Chondrocyte (in vitro differentiated cells): ENCODE measurements at regions not wholly inside any gene's neighbourhood (a gene's known extent, or its start where the extent isn't known, plus 50 kb on each side); places are given as distances from the start of the nearest gene placed in this dataset.

ENCODE experiments used
- DNase-seq: peaks from one replicate; pipeline ENCODE4 v3.0.0; 2021; ENCODE audit warnings: mixed read lengths, low spot score
- H3K27ac Mint-ChIP-seq: one replicate; pipeline ENCODE4 v1.8.0; 2021; ENCODE audit warnings: mild to moderate bottlenecking, moderate library complexity, mixed read lengths; ENCODE audit not compliant: unreplicated experiment
- H3K27me3 Mint-ChIP-seq: 2 replicates; pipeline ENCODE4 v1.8.0; 2021; ENCODE audit warnings: low read depth, mixed read lengths
- H3K36me3 Mint-ChIP-seq: 2 replicates; pipeline ENCODE4 v1.8.0; 2021; ENCODE audit warnings: low read depth, mixed read lengths
- H3K4me1 Mint-ChIP-seq: 2 replicates; pipeline ENCODE4 v1.8.0; 2021; ENCODE audit warnings: low read depth, mild to moderate bottlenecking, mixed read lengths
- H3K4me3 Mint-ChIP-seq: one replicate; pipeline ENCODE4 v1.8.0; 2021; ENCODE audit warnings: mild to moderate bottlenecking, moderate library complexity, mixed read lengths; ENCODE audit not compliant: unreplicated experiment
- H3K9me3 Mint-ChIP-seq: 2 replicates; pipeline ENCODE4 v1.8.0; 2021; ENCODE audit warnings: low read depth, mixed read lengths
- TF ChIP-seq, protein P1 (sequence below): fragments of 200-600 bp; sonication (generic); IDR thresholded peaks from 2 replicates; pipeline ENCODE4 v1.5.0; 2021; ENCODE audit warnings: antibody characterized with exemption, mild to moderate bottlenecking, moderate library complexity

DNA sequence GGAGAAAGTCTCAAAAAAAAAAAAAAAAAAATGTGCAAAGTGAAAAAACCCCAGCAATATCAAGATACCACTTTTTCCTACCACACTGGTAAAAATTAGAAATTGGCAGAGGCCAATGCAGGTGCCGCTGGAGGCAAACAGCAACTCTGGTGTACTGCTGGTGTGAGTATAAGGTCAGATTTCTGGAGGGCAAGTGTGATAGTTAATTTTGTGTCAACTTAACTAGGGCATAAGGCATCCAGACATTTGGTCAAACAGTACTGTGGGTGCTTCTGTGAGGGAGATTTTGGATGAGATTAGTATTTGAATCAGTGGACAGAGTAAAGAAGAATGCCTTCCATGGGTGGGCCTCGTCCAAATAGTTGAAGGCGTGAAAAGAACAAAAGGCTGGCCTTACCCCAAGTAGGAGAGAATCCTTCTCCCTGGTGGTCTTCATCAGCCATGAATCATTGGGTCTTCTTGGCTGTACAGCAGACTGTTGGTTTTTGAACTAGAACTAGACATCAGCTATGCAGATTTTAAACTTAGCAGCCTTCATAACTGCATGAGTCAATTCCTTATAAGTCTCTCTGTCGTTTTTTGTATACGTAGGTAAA is 52.8 kb upstream of the FHL2 start:
- H3K27ac Mint-ChIP-seq = no peak overlapping the region
- peaks cover 29% of the 10 kb centered on the region for H3K4me1 Mint-ChIP-seq
- H3K9me3 Mint-ChIP-seq = no peaks in the 10 kb centered on the region
- DNase-seq = no peak
- H3K36me3 Mint-ChIP-seq = no peaks in the 10 kb centered on the region
- TF ChIP-seq, protein P1, sequence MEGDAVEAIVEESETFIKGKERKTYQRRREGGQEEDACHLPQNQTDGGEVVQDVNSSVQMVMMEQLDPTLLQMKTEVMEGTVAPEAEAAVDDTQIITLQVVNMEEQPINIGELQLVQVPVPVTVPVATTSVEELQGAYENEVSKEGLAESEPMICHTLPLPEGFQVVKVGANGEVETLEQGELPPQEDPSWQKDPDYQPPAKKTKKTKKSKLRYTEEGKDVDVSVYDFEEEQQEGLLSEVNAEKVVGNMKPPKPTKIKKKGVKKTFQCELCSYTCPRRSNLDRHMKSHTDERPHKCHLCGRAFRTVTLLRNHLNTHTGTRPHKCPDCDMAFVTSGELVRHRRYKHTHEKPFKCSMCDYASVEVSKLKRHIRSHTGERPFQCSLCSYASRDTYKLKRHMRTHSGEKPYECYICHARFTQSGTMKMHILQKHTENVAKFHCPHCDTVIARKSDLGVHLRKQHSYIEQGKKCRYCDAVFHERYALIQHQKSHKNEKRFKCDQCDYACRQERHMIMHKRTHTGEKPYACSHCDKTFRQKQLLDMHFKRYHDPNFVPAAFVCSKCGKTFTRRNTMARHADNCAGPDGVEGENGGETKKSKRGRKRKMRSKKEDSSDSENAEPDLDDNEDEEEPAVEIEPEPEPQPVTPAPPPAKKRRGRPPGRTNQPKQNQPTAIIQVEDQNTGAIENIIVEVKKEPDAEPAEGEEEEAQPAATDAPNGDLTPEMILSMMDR = no peak
- H3K4me3 Mint-ChIP-seq = no peak overlapping the region
- peaks cover 12% of the 10 kb centered on the region for H3K27me3 Mint-ChIP-seq

GRCh38 chr2:105450471-105450870 is 51.6 kb upstream of the FHL2 start:
- Mint-ChIP-seq H3K36me3 (no peaks in the 10 kb centered on the region), H3K27ac (no peak overlapping the region), H3K27me3 (peaks cover 12% of the 10 kb centered on the region), H3K4me3 (no peak overlapping the region), H3K4me1 (peaks cover 19% of the 10 kb centered on the region), H3K9me3 (no peaks in the 10 kb centered on the region)
- no peak for DNase-seq
- TF ChIP-seq, protein P1 = no peak

GRCh38 chr2:105449076-105449475 is 50.2 kb upstream of the FHL2 start:
- H3K27ac Mint-ChIP-seq = no peak overlapping the region
- no peak for DNase-seq
- peaks cover 12% of the 10 kb centered on the region for H3K27me3 Mint-ChIP-seq
- TF ChIP-seq, protein P1 = no peak
- H3K4me3 Mint-ChIP-seq = no peak overlapping the region
- H3K4me1 Mint-ChIP-seq = peaks cover 13% of the 10 kb centered on the region
- H3K9me3 Mint-ChIP-seq = no peaks in the 10 kb centered on the region
- H3K36me3 Mint-ChIP-seq = no peaks in the 10 kb centered on the region
